ENCODE measurements at regions not wholly inside any gene's neighbourhood (a gene's known extent, or its start where the extent isn't known, plus 50 kb on each side); places are given as distances from the start of the nearest gene placed in this dataset.

DNA sequence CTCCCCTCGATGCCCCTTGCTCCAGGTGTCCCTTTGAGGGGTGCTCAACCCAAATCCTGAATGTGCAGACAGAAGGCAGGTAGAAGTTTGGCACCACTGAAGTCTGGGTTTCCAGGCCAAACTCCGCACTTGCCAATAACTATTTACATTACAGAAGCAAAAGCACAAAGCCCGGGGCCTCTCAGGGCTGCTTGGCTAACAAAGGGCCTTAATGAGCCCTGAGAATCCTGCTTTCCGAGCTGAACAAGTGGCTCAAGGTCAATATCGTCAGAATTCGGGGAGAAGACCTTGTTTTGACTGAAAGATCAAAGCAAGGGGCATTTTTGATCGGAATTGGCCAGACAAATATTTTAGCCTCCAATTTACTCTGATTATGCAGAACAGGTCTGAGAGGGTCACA, 189.9 kb downstream of the HERPUD2 start:
- Histone ChIP-seq H3K4me1 (ENCODE audit: insufficient read depth, poor library complexity, severe bottlenecking) (no peaks in the 10 kb centered on the region), H3K27me3 (ENCODE audit: insufficient read depth, poor library complexity, severe bottlenecking) (no peaks in the 10 kb centered on the region), H3K4me3 (ENCODE audit: severe bottlenecking) (no peak overlapping the region), H3K9me3 (ENCODE audit: severe bottlenecking) (no peaks in the 10 kb centered on the region), H3K36me3 (ENCODE audit: low read depth) (no peaks in the 10 kb centered on the region), H3K27ac (ENCODE audit: poor library complexity, severe bottlenecking) (no peak overlapping the region)
- DNase-seq (ENCODE audit: low spot score) = no peak
- ATAC-seq (ENCODE audit: low read depth) = no peak
- TF ChIP-seq, protein P1, sequence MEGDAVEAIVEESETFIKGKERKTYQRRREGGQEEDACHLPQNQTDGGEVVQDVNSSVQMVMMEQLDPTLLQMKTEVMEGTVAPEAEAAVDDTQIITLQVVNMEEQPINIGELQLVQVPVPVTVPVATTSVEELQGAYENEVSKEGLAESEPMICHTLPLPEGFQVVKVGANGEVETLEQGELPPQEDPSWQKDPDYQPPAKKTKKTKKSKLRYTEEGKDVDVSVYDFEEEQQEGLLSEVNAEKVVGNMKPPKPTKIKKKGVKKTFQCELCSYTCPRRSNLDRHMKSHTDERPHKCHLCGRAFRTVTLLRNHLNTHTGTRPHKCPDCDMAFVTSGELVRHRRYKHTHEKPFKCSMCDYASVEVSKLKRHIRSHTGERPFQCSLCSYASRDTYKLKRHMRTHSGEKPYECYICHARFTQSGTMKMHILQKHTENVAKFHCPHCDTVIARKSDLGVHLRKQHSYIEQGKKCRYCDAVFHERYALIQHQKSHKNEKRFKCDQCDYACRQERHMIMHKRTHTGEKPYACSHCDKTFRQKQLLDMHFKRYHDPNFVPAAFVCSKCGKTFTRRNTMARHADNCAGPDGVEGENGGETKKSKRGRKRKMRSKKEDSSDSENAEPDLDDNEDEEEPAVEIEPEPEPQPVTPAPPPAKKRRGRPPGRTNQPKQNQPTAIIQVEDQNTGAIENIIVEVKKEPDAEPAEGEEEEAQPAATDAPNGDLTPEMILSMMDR (IDR thresholded peaks at IDR 0.05; ENCODE audit: poor library complexity, severe bottlenecking) = no peak

DNA sequence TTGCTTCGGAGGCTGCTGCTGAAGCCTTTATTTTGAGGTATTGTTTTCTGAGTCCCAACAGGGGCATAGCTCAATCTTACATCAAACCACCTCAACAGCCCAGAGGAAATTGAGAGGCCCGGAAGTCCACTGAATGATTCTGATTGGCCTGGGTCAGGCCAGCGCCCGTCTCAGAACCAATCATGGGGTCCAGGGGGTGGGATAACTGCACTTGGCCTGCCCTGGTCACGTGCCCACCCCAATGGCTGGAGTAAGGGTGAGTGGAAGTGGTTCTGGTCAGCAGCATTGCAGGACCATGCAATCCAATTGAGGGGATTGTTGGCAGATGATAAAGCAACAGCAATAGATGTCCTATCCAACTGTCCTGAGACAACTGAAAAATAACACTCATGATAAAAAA, 190.6 kb downstream of the HERPUD2 start:
- H3K4me1 ChIP-seq (ENCODE audit: insufficient read depth, poor library complexity, severe bottlenecking) = no peaks in the 10 kb centered on the region
- H3K9me3 ChIP-seq (ENCODE audit: severe bottlenecking) = no peaks in the 10 kb centered on the region
- H3K27me3 ChIP-seq (ENCODE audit: insufficient read depth, poor library complexity, severe bottlenecking) = no peaks in the 10 kb centered on the region
- DNase-seq (ENCODE audit: low spot score) (no peak), ATAC-seq (ENCODE audit: low read depth) (no peak)
- H3K36me3 ChIP-seq (ENCODE audit: low read depth) = no peaks in the 10 kb centered on the region
- no peak overlapping the region for H3K4me3 ChIP-seq (ENCODE audit: severe bottlenecking)
- TF ChIP-seq, protein P1 (IDR thresholded peaks at IDR 0.05; ENCODE audit: poor library complexity, severe bottlenecking) = no peak
- no peak overlapping the region for H3K27ac ChIP-seq (ENCODE audit: poor library complexity, severe bottlenecking)

DNA sequence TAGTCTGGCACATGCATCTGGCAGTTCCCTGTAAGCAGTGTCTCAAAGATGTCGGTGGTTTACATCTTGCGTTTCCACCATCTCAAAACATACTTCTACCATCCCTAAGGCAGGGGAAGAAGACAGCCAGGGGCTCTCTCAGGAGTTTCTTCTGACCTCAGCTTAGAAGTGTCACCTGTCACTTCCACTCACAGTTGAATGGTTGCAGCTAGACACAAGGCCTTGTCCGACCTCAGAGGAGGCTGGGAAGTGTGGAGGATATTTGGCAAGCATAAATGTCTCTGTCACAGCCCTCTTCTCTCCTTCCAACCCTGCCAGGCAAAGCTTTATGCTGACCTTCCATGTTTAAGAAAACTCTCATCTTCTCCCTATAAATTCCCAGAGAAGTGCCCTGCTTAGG, 193.3 kb downstream of the HERPUD2 start:
- DNase-seq (ENCODE audit: low spot score) = no peak
- Histone ChIP-seq H3K4me1 (ENCODE audit: insufficient read depth, poor library complexity, severe bottlenecking) (no peaks in the 10 kb centered on the region), H3K36me3 (ENCODE audit: low read depth) (no peaks in the 10 kb centered on the region), H3K9me3 (ENCODE audit: severe bottlenecking) (no peaks in the 10 kb centered on the region), H3K27ac (ENCODE audit: poor library complexity, severe bottlenecking) (no peak overlapping the region), H3K4me3 (ENCODE audit: severe bottlenecking) (no peak overlapping the region), H3K27me3 (ENCODE audit: insufficient read depth, poor library complexity, severe bottlenecking) (no peaks in the 10 kb centered on the region)
- ATAC-seq (ENCODE audit: low read depth) = no peak
- TF ChIP-seq, protein P1 (IDR thresholded peaks at IDR 0.05; ENCODE audit: poor library complexity, severe bottlenecking) = no peak

DNA sequence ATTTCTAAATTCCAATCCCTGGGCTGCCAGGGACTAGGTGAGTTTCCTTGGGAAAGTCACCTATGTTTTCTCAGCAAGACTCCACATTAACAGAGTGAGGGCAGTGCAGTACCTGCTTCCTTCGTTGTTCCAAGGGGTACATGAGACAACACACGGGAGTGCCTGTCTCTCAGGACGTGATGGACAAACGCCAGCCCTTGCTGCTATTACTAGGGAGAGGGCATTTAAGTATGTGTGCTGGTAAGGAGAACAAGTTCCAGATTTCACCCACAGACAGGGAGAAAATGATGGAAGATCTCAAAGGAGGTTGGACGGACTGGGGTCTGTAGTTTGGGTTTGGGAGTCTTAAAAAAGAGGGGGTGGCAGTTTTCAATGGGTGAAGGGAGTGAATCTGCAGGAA, 195.7 kb downstream of the HERPUD2 start:
- H3K4me1 ChIP-seq (ENCODE audit: insufficient read depth, poor library complexity, severe bottlenecking) = no peaks in the 10 kb centered on the region
- no peaks in the 10 kb centered on the region for H3K27me3 ChIP-seq (ENCODE audit: insufficient read depth, poor library complexity, severe bottlenecking)
- no peaks in the 10 kb centered on the region for H3K9me3 ChIP-seq (ENCODE audit: severe bottlenecking)
- H3K4me3 ChIP-seq (ENCODE audit: severe bottlenecking) = no peak overlapping the region
- ATAC-seq (ENCODE audit: low read depth) (no peak), DNase-seq (ENCODE audit: low spot score) (no peak)
- no peak overlapping the region for H3K27ac ChIP-seq (ENCODE audit: poor library complexity, severe bottlenecking)
- H3K36me3 ChIP-seq (ENCODE audit: low read depth) = no peaks in the 10 kb centered on the region
- TF ChIP-seq, protein P1 (IDR thresholded peaks at IDR 0.05; ENCODE audit: poor library complexity, severe bottlenecking) = no peak

DNA sequence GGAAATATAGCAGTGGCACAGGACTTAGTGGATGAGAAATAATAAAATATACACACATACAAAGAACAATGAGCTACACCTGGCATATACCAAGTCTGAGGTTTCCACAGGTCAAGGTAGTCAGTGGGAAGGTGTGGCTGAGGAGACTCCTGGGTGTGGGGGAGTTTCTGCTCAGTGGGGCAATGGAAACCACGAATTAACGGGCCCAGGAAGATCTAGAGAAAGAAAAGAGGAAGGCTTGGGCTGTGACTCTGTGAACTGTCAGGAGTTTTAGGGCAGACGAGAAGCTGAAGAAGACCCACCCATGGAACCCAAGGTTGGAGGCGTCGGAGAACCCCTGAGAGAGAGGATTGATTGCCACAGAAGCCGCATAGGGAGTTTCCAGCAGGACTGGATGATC, 196.5 kb downstream of the HERPUD2 start:
- no peak for ATAC-seq (ENCODE audit: low read depth)
- H3K27me3 ChIP-seq (ENCODE audit: insufficient read depth, poor library complexity, severe bottlenecking) = no peaks in the 10 kb centered on the region
- H3K27ac ChIP-seq (ENCODE audit: poor library complexity, severe bottlenecking) = no peak overlapping the region
- no peaks in the 10 kb centered on the region for H3K4me1 ChIP-seq (ENCODE audit: insufficient read depth, poor library complexity, severe bottlenecking)
- TF ChIP-seq, protein P1 (IDR thresholded peaks at IDR 0.05; ENCODE audit: poor library complexity, severe bottlenecking) = no peak
- DNase-seq (ENCODE audit: low spot score) = no peak
- no peaks in the 10 kb centered on the region for H3K36me3 ChIP-seq (ENCODE audit: low read depth)
- H3K9me3 ChIP-seq (ENCODE audit: severe bottlenecking) = no peaks in the 10 kb centered on the region
- no peak overlapping the region for H3K4me3 ChIP-seq (ENCODE audit: severe bottlenecking)
